Heart left ventricle (tissue), 13 donors: ENCODE measurements at regions not wholly inside any gene's neighbourhood (a gene's known extent, or its start where the extent isn't known, plus 50 kb on each side); places are given as distances from the start of the nearest gene placed in this dataset.
"Not testable (repeated sequence)": the region's sequence is repeated elsewhere in the genome, so short reads cannot be mapped to it uniquely, and the experiment has no call there.

ENCODE experiments used
- CTCF ChIP-seq, 12 donors: fragments of 200-600 bp; sonication (generic) in 4 of 12; IDR thresholded peaks; one replicate each; pipeline versions ENCODE4 v1.5.0 to v1.8.0; 2018 to 2022; ENCODE audit warnings: antibody characterized with exemption in 12 of 12, mild to moderate bottlenecking in 5 of 12
- POLR2A ChIP-seq, 2 donors: fragments of 450-650 bp; IDR thresholded peaks; one replicate each; pipeline ENCODE4 v1.6.1; 2017; ENCODE audit warnings: antibody characterized with exemption in 2 of 2, mild to moderate bottlenecking in 2 of 2, moderate library complexity in 2 of 2
- donor health status: ischemic (EF 13 %, LVEDD 7.1; RV severe dilation, severe dysfunction).
- donor health status: DM: no; HTN: yes; CAD: no.
- donor health status: DM: no; HTN: no; CAD: no.
- donor health status: ischemic (EF 25% LVEDD 6.9; RV normal size, moderate dysfunction).
- donor health status: ischemic (EF 25% LVEDD 5.7; RV mildly dilated, moderate dysfunction).
- donor health status: ischemic (EF 35%, LVEDD 5.7; RV mildly dilated, moderate dysfunction).
- donor health status: nonischemic (EF 11% LVEDD 7.7; RV severe dilation, severe dysfunction).
- donor health status: DM: yes; HTN: yes; CAD: no.
- donor health status: PGD.
- donor health status: ischemic (EF 29% LVEDD 5.4; RV normal size, mild dysfunction).
- donor health status: nonischemic (EF 23%, LVEDD 6.1; RV moderate dilation, normal function).

- not testable (repeated sequence) for TF ChIP-seq POLR2A, CTCF (IDR thresholded peaks at IDR 0.05)
Measured at GRCh38 chr5:2533848-2534247, 217.6 kb downstream of the IRX2 start.
